Muscle of leg (tissue), 3 donors: ENCODE measurements at regions not wholly inside any gene's neighbourhood (a gene's known extent, or its start where the extent isn't known, plus 50 kb on each side); places are given as distances from the start of the nearest gene placed in this dataset.
A peak's percentile ranks its signal among the peaks of the same experiment; 100 is the strongest.

Experiments used
- DNase-seq: peaks from one replicate; pipeline ENCODE4 v3.0.0; 2013
- H3K27ac ChIP-seq: one replicate; pipeline ENCODE4 v1.5.1; 2013; ENCODE audit warnings: mild to moderate bottlenecking, low read length, control low read depth
- H3K27me3 ChIP-seq: one replicate; pipeline ENCODE4 v1.6.1; 2013; ENCODE audit warnings: low read length; ENCODE audit not compliant: control insufficient read depth, insufficient read depth
- H3K36me3 ChIP-seq: one replicate; pipeline ENCODE4 v1.6.1; 2013; ENCODE audit warnings: low read length; ENCODE audit not compliant: control insufficient read depth, insufficient read depth
- H3K4me1 ChIP-seq: one replicate; pipeline ENCODE4 v1.6.1; 2013; ENCODE audit warnings: low read length; ENCODE audit not compliant: control insufficient read depth, insufficient read depth
- H3K4me3 ChIP-seq: one replicate; pipeline ENCODE4 v1.5.1; 2013; ENCODE audit warnings: low read length, control low read depth
- H3K9me3 ChIP-seq: replicated peaks from 2 replicates; pipeline ENCODE4 v1.6.1; 2013; ENCODE audit warnings: low read depth, low read length; ENCODE audit not compliant: control insufficient read depth
- WGBS: methylation state at CpG from one replicate; pipeline ENCODE4 v1.1.5; 2013; ENCODE audit warnings: missing lambda C conversion rate; ENCODE audit not compliant: insufficient coverage; 5-methylcytosine and 5-hydroxymethylcytosine counted together

DNA sequence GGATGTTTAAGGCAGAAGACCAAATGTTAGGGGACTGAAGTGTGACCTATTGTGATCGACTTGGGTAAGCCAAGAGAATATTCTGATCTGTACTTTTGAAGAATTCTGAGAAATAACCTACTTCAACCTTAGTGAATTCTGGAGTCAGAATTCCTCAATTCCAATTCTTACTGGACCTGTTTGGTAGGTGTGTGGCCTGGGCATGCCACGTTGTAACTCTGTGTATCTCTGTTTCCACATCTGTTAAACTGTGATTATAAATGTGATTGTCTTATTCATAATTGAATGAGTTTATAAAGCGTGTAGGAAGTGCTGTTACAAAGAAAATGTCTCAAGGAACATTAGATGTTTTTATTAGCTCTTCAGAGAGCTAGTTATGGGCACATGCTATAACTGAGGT, 64.5 kb downstream of the TUSC1 start:
- no peaks in the 10 kb centered on the region for H3K9me3 ChIP-seq
- no peak overlapping the region for H3K4me3 ChIP-seq
- no peaks in the 10 kb centered on the region for H3K36me3 ChIP-seq
- DNase-seq = no peak
- H3K4me1 ChIP-seq = no peaks in the 10 kb centered on the region
- H3K27me3 ChIP-seq = no peaks in the 10 kb centered on the region
- no CpG with 5 or more reads among the region's 3 CpGs for WGBS
- H3K27ac ChIP-seq = no peak overlapping the region

GRCh38 chr9:25603106-25603505, 75.1 kb downstream of the TUSC1 start:
- no peaks in the 10 kb centered on the region for H3K27me3 ChIP-seq
- H3K4me3 ChIP-seq = no peak overlapping the region
- H3K27ac ChIP-seq = no peak overlapping the region
- no peaks in the 10 kb centered on the region for H3K36me3 ChIP-seq
- H3K9me3 ChIP-seq = no peaks in the 10 kb centered on the region
- no peaks in the 10 kb centered on the region for H3K4me1 ChIP-seq
- DNase-seq = no peak

DNA sequence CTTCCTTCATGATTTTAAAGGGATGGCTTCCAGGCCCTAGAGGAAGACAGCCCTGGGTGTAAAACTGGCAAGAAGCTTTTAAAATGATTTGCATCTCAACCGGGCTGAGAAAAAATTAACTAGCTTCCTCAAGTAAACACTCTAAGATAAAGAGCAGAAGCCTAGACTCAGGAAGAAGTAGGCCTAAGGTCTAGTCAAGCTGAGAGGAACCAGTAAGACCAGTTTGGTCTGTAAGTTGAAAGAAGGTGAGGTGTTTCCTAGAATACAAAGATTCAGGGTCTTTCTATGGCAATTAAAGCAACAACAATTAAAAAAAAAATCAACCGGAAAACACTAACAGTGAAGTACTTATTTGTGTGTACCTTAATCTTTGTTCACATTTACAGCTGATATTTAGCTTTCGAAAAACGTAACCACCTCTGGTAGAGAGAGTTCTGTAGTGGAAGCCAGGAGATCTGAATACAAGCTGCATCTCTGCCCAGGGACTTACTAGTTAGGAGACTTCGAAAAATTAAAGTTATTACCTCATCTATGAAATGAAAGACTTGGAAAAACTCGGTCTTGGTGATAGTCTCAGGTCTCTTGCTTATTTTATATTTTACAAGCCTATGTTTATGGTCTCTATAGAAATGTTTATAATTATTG, 75.7 kb downstream of the TUSC1 start:
- no peaks in the 10 kb centered on the region for H3K4me1 ChIP-seq
- no peaks in the 10 kb centered on the region for H3K36me3 ChIP-seq
- H3K4me3 ChIP-seq = no peak overlapping the region
- H3K9me3 ChIP-seq = no peaks in the 10 kb centered on the region
- WGBS = no CpG with 5 or more reads among the region's 6 CpGs
- H3K27ac ChIP-seq = no peak overlapping the region
- no peak for DNase-seq
- no peaks in the 10 kb centered on the region for H3K27me3 ChIP-seq

DNA sequence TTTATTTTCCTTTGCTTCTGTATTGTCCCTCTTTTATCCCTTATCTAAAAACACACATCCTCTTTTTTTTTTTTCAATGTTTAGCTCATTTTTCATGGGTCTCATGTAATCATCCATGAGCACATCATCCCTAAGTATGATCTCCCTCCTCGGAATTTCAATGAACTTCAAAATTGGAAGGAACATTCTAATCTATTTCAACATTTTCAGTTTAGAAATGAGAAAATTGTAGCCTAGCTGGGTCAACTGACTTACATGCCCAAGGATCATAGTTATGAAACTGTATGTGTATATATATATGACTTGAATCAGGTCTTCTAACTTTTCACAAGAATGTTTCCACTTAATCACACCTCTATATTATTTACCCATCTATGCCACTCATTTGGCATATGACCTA, 77.7 kb downstream of the TUSC1 start:
- no peak for DNase-seq
- peaks cover 5% of the 10 kb centered on the region for H3K9me3 ChIP-seq
- WGBS = no CpG with 5 or more reads among the region's 1 CpG
- no peaks in the 10 kb centered on the region for H3K36me3 ChIP-seq
- H3K4me1 ChIP-seq = no peaks in the 10 kb centered on the region
- H3K27me3 ChIP-seq = no peaks in the 10 kb centered on the region
- H3K4me3 ChIP-seq = no peak overlapping the region
- no peak overlapping the region for H3K27ac ChIP-seq

GRCh38 chr9:25584611-25585010, 93.6 kb downstream of the TUSC1 start:
- 67% methylated on average over 1 of the region's 2 CpGs for WGBS
- Histone ChIP-seq H3K9me3 (no peaks in the 10 kb centered on the region), H3K4me3 (no peak overlapping the region), H3K4me1 (no peaks in the 10 kb centered on the region), H3K27me3 (no peaks in the 10 kb centered on the region), H3K36me3 (no peaks in the 10 kb centered on the region), H3K27ac (no peak overlapping the region)
- DNase-seq = no peak

DNA sequence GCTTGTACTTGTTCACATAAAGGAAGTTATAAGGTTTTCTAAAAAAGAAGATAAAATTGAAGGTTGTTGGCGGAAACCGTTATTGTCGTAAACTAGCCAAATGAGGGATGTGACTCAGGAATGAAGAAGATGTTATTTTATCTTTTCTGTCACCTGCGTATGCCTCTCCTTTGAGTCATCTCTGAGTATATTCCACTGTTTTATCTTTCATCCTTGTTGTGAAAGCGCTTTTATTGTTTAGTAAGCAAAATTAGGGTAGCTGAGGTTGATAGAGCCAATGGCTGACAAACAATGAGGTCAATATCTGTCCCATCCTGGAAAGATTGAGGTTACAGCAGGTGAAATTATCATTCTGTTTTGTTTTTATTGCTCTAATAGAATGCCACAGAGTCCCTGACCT, 105.0 kb downstream of the TUSC1 start:
- Histone ChIP-seq H3K9me3 (no peaks in the 10 kb centered on the region), H3K4me1 (no peaks in the 10 kb centered on the region), H3K27me3 (no peaks in the 10 kb centered on the region), H3K27ac (no peak overlapping the region), H3K4me3 (no peak overlapping the region), H3K36me3 (no peaks in the 10 kb centered on the region)
- no peak for DNase-seq
- WGBS = no CpG with 5 or more reads among the region's 5 CpGs

DNA sequence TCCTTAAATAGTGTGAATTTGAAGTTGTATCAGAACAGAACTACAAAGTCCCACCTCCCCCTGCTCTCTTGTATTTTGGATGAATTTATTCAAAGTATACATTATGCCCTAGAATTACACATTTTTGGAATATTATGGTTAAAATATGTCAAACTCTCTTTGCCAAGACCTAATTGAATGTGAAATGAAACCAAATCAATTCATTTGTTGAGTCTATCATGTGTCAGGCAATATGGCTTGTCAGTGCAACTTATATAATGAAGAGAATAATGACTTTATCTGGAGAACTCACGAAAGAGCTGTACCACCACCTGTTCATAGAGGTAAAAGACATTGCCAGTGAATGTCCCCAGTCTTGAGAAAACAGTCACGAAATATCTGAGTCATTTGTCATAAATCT, 106.8 kb downstream of the TUSC1 start:
- no peaks in the 10 kb centered on the region for H3K4me1 ChIP-seq
- WGBS = no CpG with 5 or more reads among the region's 2 CpGs
- no peaks in the 10 kb centered on the region for H3K36me3 ChIP-seq
- H3K27me3 ChIP-seq = no peaks in the 10 kb centered on the region
- no peaks in the 10 kb centered on the region for H3K9me3 ChIP-seq
- no peak for DNase-seq
- no peak overlapping the region for H3K27ac ChIP-seq
- H3K4me3 ChIP-seq = no peak overlapping the region

GRCh38 chr9:25570802-25571201, 107.4 kb downstream of the TUSC1 start:
- H3K4me3 ChIP-seq = no peak overlapping the region
- DNase-seq = no peak
- no peak overlapping the region for H3K27ac ChIP-seq
- H3K36me3 ChIP-seq = no peaks in the 10 kb centered on the region
- WGBS = 63% methylated on average over 2 of the region's 6 CpGs
- no peaks in the 10 kb centered on the region for H3K27me3 ChIP-seq
- no peaks in the 10 kb centered on the region for H3K4me1 ChIP-seq
- no peaks in the 10 kb centered on the region for H3K9me3 ChIP-seq

GRCh38 chr9:25562101-25562500, 116.1 kb downstream of the TUSC1 start:
- H3K4me3 ChIP-seq = no peak overlapping the region
- H3K27ac ChIP-seq = no peak overlapping the region
- H3K9me3 ChIP-seq = no peaks in the 10 kb centered on the region
- no peaks in the 10 kb centered on the region for H3K36me3 ChIP-seq
- H3K27me3 ChIP-seq = no peaks in the 10 kb centered on the region
- no peaks in the 10 kb centered on the region for H3K4me1 ChIP-seq
- no peak for DNase-seq
- WGBS = no CpG with 5 or more reads among the region's 2 CpGs

DNA sequence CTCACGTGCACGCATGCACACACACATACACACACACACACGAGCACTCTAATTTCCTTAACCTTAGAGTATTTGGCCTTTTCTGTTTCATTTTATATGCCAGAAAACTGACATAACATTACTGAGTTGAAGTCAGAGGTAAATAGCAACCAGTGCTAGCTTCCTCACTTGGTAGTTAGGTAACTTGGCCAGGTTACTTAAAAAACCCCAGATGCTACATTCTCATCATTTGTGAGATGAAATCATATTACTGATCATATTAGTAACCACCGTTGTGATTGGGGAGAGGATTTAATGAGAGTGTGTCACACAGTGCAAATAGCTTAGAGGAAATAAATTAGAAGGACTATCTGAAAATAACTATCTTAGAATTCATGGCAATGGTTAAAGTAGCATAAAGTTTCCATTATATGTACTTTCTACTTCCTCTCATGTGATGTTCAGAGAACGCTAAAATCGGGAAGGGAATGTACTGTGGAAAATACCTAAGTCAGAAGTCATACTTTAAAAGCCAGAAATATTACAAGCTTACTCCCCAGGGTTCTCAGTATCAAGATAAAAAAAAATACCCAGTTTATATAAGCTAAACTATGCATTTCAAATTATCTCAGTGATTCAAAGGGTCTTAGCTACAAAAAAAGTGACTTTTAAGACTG, 120.5 kb downstream of the TUSC1 start:
- Histone ChIP-seq H3K4me1 (no peaks in the 10 kb centered on the region), H3K27me3 (no peaks in the 10 kb centered on the region), H3K36me3 (no peaks in the 10 kb centered on the region), H3K27ac (no peak overlapping the region), H3K4me3 (no peak overlapping the region), H3K9me3 (no peaks in the 10 kb centered on the region)
- WGBS = no CpG with 5 or more reads among the region's 6 CpGs
- peak; percentile 21 for DNase-seq

DNA sequence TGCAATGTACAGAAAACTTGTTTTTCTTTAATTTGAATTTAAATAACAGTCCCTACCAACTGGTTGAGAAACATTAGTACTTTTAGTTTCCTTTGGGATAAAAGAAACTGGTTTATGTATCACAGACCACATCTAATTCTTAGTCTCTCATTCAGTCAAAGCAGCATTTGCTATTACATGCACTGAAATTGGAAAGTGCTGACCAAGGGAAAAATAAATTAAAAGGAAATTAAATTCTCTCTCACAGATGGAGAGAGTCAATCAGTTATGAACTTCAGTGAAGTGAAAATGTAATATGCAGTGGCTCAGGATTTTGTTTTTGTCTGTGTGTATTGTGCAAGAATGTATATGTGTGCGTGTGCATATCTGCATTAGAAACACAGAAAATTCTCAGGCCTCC, 121.7 kb downstream of the TUSC1 start:
- no peaks in the 10 kb centered on the region for H3K27me3 ChIP-seq
- H3K27ac ChIP-seq = no peak overlapping the region
- H3K9me3 ChIP-seq = no peaks in the 10 kb centered on the region
- no peak overlapping the region for H3K4me3 ChIP-seq
- H3K36me3 ChIP-seq = no peaks in the 10 kb centered on the region
- WGBS = no CpG with 5 or more reads among the region's 1 CpG
- no peaks in the 10 kb centered on the region for H3K4me1 ChIP-seq
- no peak for DNase-seq
